Activated CD8-positive, alpha-beta T cell treated with anti-CD3 and anti-CD28 coated beads for 36 hours (primary cell): ENCODE measurements at regions not wholly inside any gene's neighbourhood (a gene's known extent, or its start where the extent isn't known, plus 50 kb on each side); places are given as distances from the start of the nearest gene placed in this dataset.

Experiments used
- ATAC-seq: fragments of 200-7000 bp; cut with Tn5 transposase; one replicate; pipeline ENCODE4 v1.10.0; 2021; ENCODE audit warnings: mild to moderate bottlenecking, moderate library complexity
- CTCF ChIA-PET: fragments of 350-600 bp; sonication (Branson Sonifier 250); formaldehyde crosslinking; loops from one replicate; lab custom pipeline; 2021; ENCODE audit warnings: antibody characterized with exemption; lab: Charles Lee
- POLR2A ChIA-PET: fragments of 350-600 bp; sonication (Branson Sonifier 250); formaldehyde crosslinking; loops from one replicate; lab custom pipeline; 2021; ENCODE audit warnings: antibody characterized with exemption; lab: Charles Lee
- DNase-seq: peaks from one replicate; pipeline ENCODE4 v3.0.0-alpha.2; 2020
- H3K27ac Mint-ChIP-seq: one replicate; pipeline ENCODE4 v1.8.0; 2021; ENCODE audit warnings: mild to moderate bottlenecking, mixed read lengths
- H3K27me3 Mint-ChIP-seq: one replicate; pipeline ENCODE4 v1.8.0; 2021; ENCODE audit warnings: mixed read lengths
- H3K36me3 Mint-ChIP-seq: one replicate; pipeline ENCODE4 v1.8.0; 2021; ENCODE audit warnings: low read depth, mixed read lengths
- H3K4me1 Mint-ChIP-seq: one replicate; pipeline ENCODE4 v1.8.0; 2021; ENCODE audit warnings: low read depth, mixed read lengths
- H3K4me3 Mint-ChIP-seq: one replicate; pipeline ENCODE4 v1.8.0; 2021; ENCODE audit warnings: mild to moderate bottlenecking, moderate library complexity, mixed read lengths
- H3K9me3 Mint-ChIP-seq: one replicate; pipeline ENCODE4 v1.8.0; 2021; ENCODE audit warnings: mixed read lengths
- intact Hi-C: fragments of 100-400 bp; cut with micrococcal nuclease; formaldehyde crosslinking; loops from one replicate; pipeline ENCODE4 v1.10.0; 2022
- TF ChIP-seq, protein P1 (sequence below): fragments of 200-600 bp; IDR thresholded peaks from one replicate; pipeline ENCODE4 v1.8.0; 2022; ENCODE audit warnings: antibody characterized with exemption, mild to moderate bottlenecking

DNA sequence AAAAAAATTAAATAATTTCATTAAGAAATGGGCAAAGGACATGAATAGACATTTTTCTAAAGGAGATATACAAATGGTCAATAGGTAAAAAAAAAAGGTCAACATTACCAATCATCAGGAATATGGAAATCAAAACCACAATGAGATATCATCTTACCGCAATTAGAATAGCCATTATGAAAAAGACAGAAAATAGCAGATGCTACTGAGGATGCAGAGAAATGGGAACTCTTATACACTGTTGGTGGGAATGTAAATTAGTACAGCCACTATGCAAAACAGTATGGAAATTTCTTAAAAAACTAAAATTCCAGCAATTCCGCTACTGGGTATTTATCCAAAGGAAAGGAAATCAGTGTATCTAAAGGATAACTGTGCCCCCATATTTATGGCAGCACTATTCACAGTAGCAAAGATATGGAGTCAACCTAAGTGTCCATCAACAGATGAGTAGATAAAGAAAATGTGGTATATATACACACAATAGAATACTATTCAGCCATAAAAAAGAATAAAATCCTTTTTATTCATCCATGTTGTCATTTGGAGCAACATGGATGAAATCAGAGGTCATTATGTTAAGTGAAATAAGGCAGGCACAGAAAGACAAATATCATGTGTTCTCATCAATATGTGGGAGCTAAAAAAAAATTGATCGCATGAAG lies 132.4 kb downstream of the RPL22L1 start:
- intact Hi-C loops, result no loop called here
- Mint-ChIP-seq H3K4me1 (no peaks in the 10 kb centered on the region), H3K27me3 (peaks cover 18% of the 10 kb centered on the region), H3K4me3 (no peak overlapping the region), H3K36me3 (no peaks in the 10 kb centered on the region), H3K9me3 (no peaks in the 10 kb centered on the region), H3K27ac (no peak overlapping the region)
- DNase-seq, result no peak
- POLR2A ChIA-PET, result no interaction called here
- no peak for ATAC-seq
- TF ChIP-seq, protein P1, sequence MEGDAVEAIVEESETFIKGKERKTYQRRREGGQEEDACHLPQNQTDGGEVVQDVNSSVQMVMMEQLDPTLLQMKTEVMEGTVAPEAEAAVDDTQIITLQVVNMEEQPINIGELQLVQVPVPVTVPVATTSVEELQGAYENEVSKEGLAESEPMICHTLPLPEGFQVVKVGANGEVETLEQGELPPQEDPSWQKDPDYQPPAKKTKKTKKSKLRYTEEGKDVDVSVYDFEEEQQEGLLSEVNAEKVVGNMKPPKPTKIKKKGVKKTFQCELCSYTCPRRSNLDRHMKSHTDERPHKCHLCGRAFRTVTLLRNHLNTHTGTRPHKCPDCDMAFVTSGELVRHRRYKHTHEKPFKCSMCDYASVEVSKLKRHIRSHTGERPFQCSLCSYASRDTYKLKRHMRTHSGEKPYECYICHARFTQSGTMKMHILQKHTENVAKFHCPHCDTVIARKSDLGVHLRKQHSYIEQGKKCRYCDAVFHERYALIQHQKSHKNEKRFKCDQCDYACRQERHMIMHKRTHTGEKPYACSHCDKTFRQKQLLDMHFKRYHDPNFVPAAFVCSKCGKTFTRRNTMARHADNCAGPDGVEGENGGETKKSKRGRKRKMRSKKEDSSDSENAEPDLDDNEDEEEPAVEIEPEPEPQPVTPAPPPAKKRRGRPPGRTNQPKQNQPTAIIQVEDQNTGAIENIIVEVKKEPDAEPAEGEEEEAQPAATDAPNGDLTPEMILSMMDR, result no peak
- CTCF ChIA-PET, result interaction anchor here (1.0 kb wide), 1 partner anchor 74 kb away, joined by 3 read pairs; no protein-coding TSS in a partner anchor

DNA sequence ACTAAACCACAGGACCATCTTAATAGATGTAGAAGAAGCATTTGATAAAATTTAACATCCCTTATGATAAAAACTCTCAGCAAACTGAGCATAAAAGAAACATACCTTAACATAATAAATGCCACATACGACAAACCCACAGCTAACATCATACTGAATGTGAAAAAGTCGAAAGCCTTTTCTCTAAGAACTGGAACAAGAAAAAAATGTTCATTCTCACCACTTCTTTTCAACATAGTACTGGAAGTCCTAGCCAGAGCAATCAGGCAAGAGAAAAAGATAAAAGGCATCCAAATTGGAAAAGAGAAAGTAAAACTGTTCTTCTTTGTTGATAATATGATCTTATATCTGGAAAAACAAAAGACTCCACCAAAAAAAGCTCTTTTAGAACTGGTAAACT lies 134.2 kb downstream of the RPL22L1 start:
- intact Hi-C loops, result no loop called here
- Mint-ChIP-seq H3K27me3 (peaks cover 25% of the 10 kb centered on the region), H3K36me3 (no peaks in the 10 kb centered on the region), H3K4me3 (no peak overlapping the region), H3K4me1 (no peaks in the 10 kb centered on the region), H3K9me3 (no peaks in the 10 kb centered on the region), H3K27ac (no peak overlapping the region)
- ATAC-seq (no peak), DNase-seq (no peak)
- POLR2A ChIA-PET, result no interaction called here
- TF ChIP-seq, protein P1, result no peak
- CTCF ChIA-PET, result interaction anchor here (2.0 kb wide), 1 partner anchor 322 kb away, joined by 4 read pairs; no protein-coding TSS in a partner anchor

DNA sequence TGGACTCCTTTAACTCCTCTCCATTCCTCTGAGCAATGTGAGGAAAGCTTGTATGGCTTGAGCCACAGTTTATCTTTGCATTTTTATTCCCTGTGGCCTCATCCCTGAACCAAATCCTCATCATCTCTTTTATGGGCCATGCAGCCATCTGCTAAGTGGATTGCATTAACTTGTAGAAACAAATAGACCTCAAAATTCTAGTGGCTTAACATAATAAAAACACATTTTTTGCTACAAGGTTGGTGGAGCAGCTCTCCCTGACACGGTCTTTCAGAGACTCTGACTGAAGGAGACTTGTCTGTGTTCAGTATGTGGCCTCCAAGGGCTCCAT lies 135.3 kb downstream of the RPL22L1 start:
- TF ChIP-seq, protein P1, result no peak
- H3K27me3 Mint-ChIP-seq, result peaks cover 31% of the 10 kb centered on the region
- ChIA-PET POLR2A (no interaction called here), CTCF (interaction anchor here (1.0 to 2.0 kb wide), 3 partner anchors 11 to 321 kb away, joined by 3 to 4 read pairs (median 4); no protein-coding TSS in a partner anchor)
- no peaks in the 10 kb centered on the region for H3K9me3 Mint-ChIP-seq
- H3K36me3 Mint-ChIP-seq, result no peaks in the 10 kb centered on the region
- no peaks in the 10 kb centered on the region for H3K4me1 Mint-ChIP-seq
- intact Hi-C loops, result no loop called here
- DNase-seq, result no peak
- H3K4me3 Mint-ChIP-seq, result no peak overlapping the region
- no peak for ATAC-seq
- no peak overlapping the region for H3K27ac Mint-ChIP-seq

DNA sequence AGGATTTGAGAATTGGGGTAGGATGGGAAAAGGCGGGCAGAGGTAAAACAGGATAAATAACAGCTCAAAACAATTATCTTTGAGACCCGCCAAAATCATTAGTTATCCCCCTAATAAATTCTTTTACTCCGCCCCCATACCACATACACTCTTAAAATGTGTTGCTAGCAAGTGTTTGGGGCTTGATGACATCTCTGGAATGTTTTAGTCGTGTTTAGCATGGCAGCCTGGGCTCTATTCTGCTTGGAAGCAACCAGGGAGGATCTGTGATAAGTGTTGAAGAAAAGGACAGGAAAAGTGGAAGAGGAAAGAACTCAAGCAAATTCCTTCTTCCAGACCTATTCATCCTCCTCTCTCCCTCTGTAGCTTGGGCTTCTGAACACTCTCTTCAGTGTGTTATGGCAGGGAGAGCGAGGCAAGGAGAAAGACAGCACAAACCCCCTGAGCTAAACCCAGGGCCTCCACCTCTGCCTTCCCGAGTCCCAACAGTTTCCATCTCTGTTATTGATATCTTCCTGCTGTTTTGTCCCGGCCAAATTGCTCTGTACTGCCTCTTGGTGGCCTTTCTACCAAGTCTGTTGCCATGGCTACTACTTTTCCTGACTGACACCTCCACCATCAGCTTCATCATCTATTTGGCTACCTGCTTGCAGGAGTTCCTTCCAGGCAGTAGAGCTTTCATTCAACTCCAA lies 135.8 kb downstream of the RPL22L1 start:
- no peaks in the 10 kb centered on the region for H3K9me3 Mint-ChIP-seq
- H3K27ac Mint-ChIP-seq, result no peak overlapping the region
- no peak for ATAC-seq
- H3K27me3 Mint-ChIP-seq, result peaks cover 29% of the 10 kb centered on the region
- H3K36me3 Mint-ChIP-seq, result no peaks in the 10 kb centered on the region
- TF ChIP-seq, protein P1, result no peak
- no peak for DNase-seq
- POLR2A ChIA-PET, result no interaction called here
- no peak overlapping the region for H3K4me3 Mint-ChIP-seq
- H3K4me1 Mint-ChIP-seq, result no peaks in the 10 kb centered on the region
- intact Hi-C loops, result no loop called here
- CTCF ChIA-PET, result interaction anchor here (1.0 to 2.0 kb wide), 3 partner anchors 10 to 321 kb away, joined by 3 to 4 read pairs (median 4); no protein-coding TSS in a partner anchor

DNA sequence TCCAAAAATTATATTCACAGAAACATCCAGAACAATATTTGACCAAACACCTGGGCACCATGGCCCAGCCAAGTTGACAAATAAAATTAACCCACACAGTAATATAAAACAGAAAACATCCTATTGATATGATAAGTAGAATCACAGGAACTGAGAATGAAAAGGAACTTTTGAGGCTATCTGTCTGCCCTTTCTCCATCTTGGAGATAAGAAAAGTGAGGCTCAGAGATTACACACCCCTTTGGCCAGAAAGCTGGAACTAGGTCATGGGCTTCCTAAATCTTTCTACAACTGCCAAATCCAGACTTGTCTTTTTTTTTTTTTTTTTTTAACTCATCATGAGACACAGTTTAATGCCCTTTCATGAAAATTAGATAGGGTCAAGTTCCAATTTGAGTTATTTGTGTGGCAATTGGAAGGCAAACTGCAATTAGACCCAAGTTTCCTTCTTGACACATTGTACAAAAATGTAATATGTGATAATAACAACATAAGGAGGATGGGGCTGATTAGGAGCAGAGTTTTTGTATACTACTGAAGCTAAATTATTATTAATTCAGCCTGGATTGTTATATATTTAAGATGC lies 137.2 kb downstream of the RPL22L1 start:
- no peak overlapping the region for H3K27ac Mint-ChIP-seq
- intact Hi-C loops, result no loop called here
- no peak for DNase-seq
- H3K36me3 Mint-ChIP-seq, result no peaks in the 10 kb centered on the region
- no peak for ATAC-seq
- H3K9me3 Mint-ChIP-seq, result no peaks in the 10 kb centered on the region
- H3K4me3 Mint-ChIP-seq, result no peak overlapping the region
- no peaks in the 10 kb centered on the region for H3K4me1 Mint-ChIP-seq
- peaks cover 31% of the 10 kb centered on the region for H3K27me3 Mint-ChIP-seq
- ChIA-PET CTCF (no interaction called here), POLR2A (no interaction called here)
- TF ChIP-seq, protein P1, result no peak
